Superior temporal gyrus (tissue), 1 donor: ENCODE measurements at regions not wholly inside any gene's neighbourhood (a gene's known extent, or its start where the extent isn't known, plus 50 kb on each side); places are given as distances from the start of the nearest gene placed in this dataset.

Experiments
- DNase-seq: peaks from one replicate; pipeline ENCODE4 v3.0.0-alpha.2; 2016; ENCODE audit errors: extremely low spot score

- DNase-seq = no peak
Measured at GRCh38 chr4:44817930-44818329, 91.6 kb upstream of the GNPDA2 start.

DNA sequence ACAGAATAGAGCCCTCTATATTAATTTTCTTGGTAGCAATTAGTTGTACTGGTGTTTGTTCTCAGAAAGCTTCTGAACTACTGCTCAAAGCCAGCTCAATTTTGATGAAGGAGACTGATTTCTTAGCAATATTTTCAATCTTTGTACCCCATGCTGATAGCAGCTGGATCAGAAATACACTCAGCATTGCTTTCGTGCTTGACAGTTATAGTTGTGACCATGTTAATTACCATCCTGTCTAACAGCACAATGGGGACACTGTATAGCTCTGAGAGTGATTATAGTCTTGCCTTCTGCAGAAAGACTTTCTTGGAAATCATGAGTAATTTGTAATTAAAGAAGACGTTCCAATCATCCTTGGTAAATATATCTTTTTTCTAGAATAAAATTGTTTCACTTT is 79.7 kb upstream of the GNPDA2 start:
- DNase-seq = no peak

GRCh38 chr4:44804301-44804700 is 77.9 kb upstream of the GNPDA2 start:
- peak; percentile 11 for DNase-seq

DNA sequence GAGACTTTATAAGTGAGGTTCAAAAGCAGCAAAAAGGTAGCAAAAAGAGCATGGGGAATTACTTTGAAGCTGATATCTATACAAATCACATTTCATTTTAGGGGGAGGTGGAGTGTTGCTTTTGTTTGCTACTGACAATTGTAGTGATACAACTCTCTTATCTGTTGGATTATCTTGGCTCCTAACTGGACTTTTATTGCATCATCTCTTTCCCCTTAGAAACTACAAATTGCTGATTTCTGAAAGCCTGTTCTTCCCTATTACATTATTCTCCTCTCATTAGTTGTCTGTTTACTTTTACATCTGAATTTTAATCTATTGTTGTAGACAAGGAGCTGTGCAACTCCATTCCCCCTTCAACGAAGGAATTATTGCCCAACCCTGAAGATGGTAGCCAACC is 75.0 kb upstream of the GNPDA2 start:
- no peak for DNase-seq

DNA sequence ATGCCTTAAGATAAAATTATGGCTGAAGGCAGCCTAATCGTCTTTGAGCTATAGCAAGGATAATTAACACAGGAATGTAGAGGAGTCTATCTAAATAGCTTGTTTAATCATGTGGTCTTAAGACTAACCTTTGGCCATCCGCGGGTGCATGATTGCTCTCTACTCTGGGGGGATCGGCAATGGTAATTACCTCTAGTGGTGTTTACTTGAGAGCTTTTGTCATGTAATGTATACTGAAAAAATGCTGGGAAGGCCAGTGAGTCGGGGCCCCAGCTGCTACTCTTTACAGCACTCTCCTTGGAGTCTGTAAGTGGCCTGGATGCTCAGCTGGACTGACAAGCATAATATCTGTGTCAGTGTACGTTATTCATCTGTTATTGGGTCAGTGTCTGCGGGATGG is 65.5 kb upstream of the GNPDA2 start:
- no peak for DNase-seq

DNA sequence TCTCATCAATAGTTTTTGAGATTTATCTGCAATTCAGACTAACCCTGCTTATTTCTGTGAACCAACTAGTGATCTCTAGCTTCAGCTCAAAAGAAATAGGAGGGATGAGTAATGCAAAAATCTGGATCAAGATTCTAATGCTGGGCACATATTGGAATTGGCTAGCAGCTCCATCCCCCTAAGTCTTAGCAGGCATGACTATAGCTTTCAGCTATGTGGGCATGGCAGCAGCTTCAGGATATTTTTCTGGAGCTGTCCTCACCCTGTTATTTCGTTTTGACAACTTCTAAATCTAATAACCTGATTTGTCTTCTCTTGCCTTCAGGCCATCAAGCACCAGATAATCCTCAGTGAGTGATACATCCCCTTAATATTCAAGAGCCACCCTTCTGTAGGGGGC is 50.8 kb upstream of the GNPDA2 start:
- DNase-seq = no peak
